ENCODE measurements at regions not wholly inside any gene's neighbourhood (a gene's known extent, or its start where the extent isn't known, plus 50 kb on each side); places are given as distances from the start of the nearest gene placed in this dataset.

GRCh38 chr3:28575746-28576613 is 227.4 kb upstream of the AZI2 start:
- DNase-seq (ENCODE audit: low read depth): no peak
- no peak for TF ChIP-seq CTCF (IDR thresholded peaks at IDR 0.05; ENCODE audit: low read depth, low read length, missing control alignments)
- peak overlapping the region; percentile 47 for H3K4me3 ChIP-seq (ENCODE audit: low read depth, low read length)
- in situ Hi-C loops (cut with HindIII; ENCODE audit: low sequenced_read_pairs): no loop called here

GRCh38 chr3:28576614-28577200 is 228.1 kb upstream of the AZI2 start:
- no peak for DNase-seq (ENCODE audit: low read depth)
- in situ Hi-C loops (cut with HindIII; ENCODE audit: low sequenced_read_pairs): no loop called here
- peak overlapping the region; percentile 47 for H3K4me3 ChIP-seq (ENCODE audit: low read depth, low read length)
- TF ChIP-seq CTCF (IDR thresholded peaks at IDR 0.05; ENCODE audit: low read depth, low read length, missing control alignments): no peak

GRCh38 chr3:28577941-28578500 is 229.4 kb upstream of the AZI2 start:
- DNase-seq (ENCODE audit: low read depth): no peak
- in situ Hi-C loops (cut with HindIII; ENCODE audit: low sequenced_read_pairs): no loop called here
- TF ChIP-seq CTCF (IDR thresholded peaks at IDR 0.05; ENCODE audit: low read depth, low read length, missing control alignments): no peak
- no peak overlapping the region for H3K4me3 ChIP-seq (ENCODE audit: low read depth, low read length)

GRCh38 chr3:28586325-28586724 is 237.7 kb upstream of the AZI2 start:
- TF ChIP-seq CTCF (IDR thresholded peaks at IDR 0.05; ENCODE audit: low read depth, low read length, missing control alignments): no peak
- no peak for DNase-seq (ENCODE audit: low read depth)
- in situ Hi-C loops (cut with HindIII; ENCODE audit: low sequenced_read_pairs): no loop called here
- H3K4me3 ChIP-seq (ENCODE audit: low read depth, low read length): no peak overlapping the region

GRCh38 chr3:28587723-28588122 is 239.1 kb upstream of the AZI2 start:
- no peak for TF ChIP-seq CTCF (IDR thresholded peaks at IDR 0.05; ENCODE audit: low read depth, low read length, missing control alignments)
- H3K4me3 ChIP-seq (ENCODE audit: low read depth, low read length): no peak overlapping the region
- no peak for DNase-seq (ENCODE audit: low read depth)
- in situ Hi-C loops (cut with HindIII; ENCODE audit: low sequenced_read_pairs): no loop called here

GRCh38 chr3:28590216-28590615 is 241.6 kb upstream of the AZI2 start:
- H3K4me3 ChIP-seq (ENCODE audit: low read depth, low read length): no peak overlapping the region
- TF ChIP-seq CTCF (IDR thresholded peaks at IDR 0.05; ENCODE audit: low read depth, low read length, missing control alignments): no peak
- in situ Hi-C loops (cut with HindIII; ENCODE audit: low sequenced_read_pairs): no loop called here
- DNase-seq (ENCODE audit: low read depth): no peak
